ENCODE measurements at regions not wholly inside any gene's neighbourhood (a gene's known extent, or its start where the extent isn't known, plus 50 kb on each side); places are given as distances from the start of the nearest gene placed in this dataset.
"Not testable (repeated sequence)": the region's sequence is repeated elsewhere in the genome, so short reads cannot be mapped to it uniquely, and the experiment has no call there.

DNA sequence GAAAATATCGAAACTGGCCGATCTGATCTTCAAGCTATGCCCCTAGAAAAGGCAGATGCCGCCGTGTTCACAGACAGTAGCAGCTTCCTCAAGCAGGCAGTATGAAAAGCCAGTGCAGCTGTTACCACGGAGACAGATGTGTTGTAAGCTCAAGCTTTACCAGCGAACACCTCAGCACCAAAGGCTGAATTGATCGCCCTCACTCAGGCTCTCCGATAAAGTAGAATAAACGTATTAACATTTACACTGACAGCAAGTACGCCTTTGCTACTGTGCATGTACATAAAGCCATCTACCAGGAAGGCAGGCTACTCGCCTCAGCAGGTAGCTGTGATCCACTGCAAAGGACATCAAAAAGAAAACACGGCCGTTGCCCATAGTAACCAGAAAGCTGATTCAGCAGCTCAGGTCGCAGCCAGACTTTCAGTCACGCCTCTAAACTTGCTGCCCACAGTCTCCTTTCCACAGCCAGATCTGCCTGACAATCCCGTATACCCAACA, 122.8 kb upstream of the DEFB108B start:
- H3K4me3 ChIP-seq (replicated peaks in 1 of 3; ENCODE audit: insufficient read depth in 1 of 3, low read depth in 2 of 3, low read length in 3 of 3); H3K4me1 ChIP-seq (ENCODE audit: insufficient read depth, low read length); H4K20me1 ChIP-seq (ENCODE audit: insufficient read depth, low read length); H3K36me3 ChIP-seq (replicated peaks in 1 of 2; ENCODE audit: control insufficient read depth in 1 of 2, insufficient read depth in 2 of 2, low read length in 2 of 2); H3K9me3 ChIP-seq (ENCODE audit: low read length); H3K27ac ChIP-seq (ENCODE audit: extremely low read length, insufficient read depth, low read length); intact Hi-C loops (cut with micrococcal nuclease; ENCODE audit: unreplicated experiment); H2AFZ ChIP-seq (ENCODE audit: low read length); in situ Hi-C loops (cut with HindIII; ENCODE audit: extremely low pct_ligation_motif_present, low pct_unique_long_range_greater_than_20kb); H3K9ac ChIP-seq (ENCODE audit: insufficient read depth, low read depth, low read length); H3K4me2 ChIP-seq (ENCODE audit: low read depth, low read length); POLR2A ChIA-PET; ATAC-seq; H3K79me2 ChIP-seq (ENCODE audit: insufficient read depth, low read length); BruUV-seq (replicated peaks); H3K27me3 ChIP-seq (ENCODE audit: control insufficient read depth in 1 of 2, insufficient read depth in 2 of 2, low read length in 2 of 2); FAIRE-seq; DNase-seq (ENCODE audit: low spot score); CTCF ChIA-PET (ENCODE audit: low intra/inter-chr PET ratio, low total read pairs): not testable (repeated sequence)
- TF ChIP-seq MAFK (conservative IDR thresholded peaks at IDR 0.05 in 1 of 2, IDR thresholded peaks at IDR 0.05 in 1 of 2; ENCODE audit: low read length in 2 of 2) (peak; percentile 49 to 62; a peak in 3 of 4 replicates), MAFF (IDR thresholded peaks at IDR 0.05; ENCODE audit: low read depth, low read length) (peak; percentile 69), RFX3 (CRISPR knock-in tag; IDR thresholded peaks at IDR 0.05) (peak; percentile 68)
- 1% methylated on average over 12 of the region's 16 CpGs for WGBS (ENCODE audit: low lambda C conversion rate)

DNA sequence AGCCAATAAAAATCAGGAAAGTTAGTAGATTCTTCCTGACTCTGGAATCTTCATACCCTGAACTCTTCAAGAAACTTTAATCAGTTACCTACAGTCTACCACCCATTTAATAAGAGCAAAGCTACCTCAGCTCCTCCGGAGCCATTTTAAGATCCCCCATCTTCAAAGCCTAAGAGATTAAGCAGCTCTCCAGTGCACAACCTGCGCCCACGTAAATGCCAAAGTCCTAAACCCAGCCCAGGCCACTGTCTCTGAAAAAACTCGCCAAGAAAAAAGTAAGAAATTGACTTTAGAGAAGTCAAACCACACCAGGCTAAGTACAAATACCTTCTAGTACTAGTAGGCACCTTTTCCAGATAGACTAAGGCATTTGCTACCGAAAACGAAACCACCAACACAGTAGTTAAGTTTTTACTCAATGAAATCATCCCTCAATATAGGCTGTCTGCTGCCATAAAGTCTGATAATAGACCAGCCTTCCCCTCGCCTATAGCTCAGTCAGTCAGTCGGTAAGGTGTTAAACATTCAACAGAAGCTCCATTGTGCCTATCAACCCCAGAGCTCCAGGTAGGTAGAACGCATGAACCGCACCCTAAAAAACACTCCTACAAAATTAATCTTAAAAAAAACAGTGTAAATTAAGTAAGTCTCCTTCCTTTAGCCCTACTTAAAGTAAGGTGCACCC, 122.2 kb upstream of the DEFB108B start:
- ATAC-seq; intact Hi-C loops (cut with micrococcal nuclease; ENCODE audit: unreplicated experiment); BruUV-seq (replicated peaks); CTCF ChIA-PET (ENCODE audit: low intra/inter-chr PET ratio, low total read pairs); H3K79me2 ChIP-seq (ENCODE audit: insufficient read depth, low read length); H3K4me1 ChIP-seq (ENCODE audit: insufficient read depth, low read length); H3K9me3 ChIP-seq (ENCODE audit: low read length); H3K27me3 ChIP-seq (ENCODE audit: control insufficient read depth in 1 of 2, insufficient read depth in 2 of 2, low read length in 2 of 2); H3K9ac ChIP-seq (ENCODE audit: insufficient read depth, low read depth, low read length); H3K36me3 ChIP-seq (replicated peaks in 1 of 2; ENCODE audit: control insufficient read depth in 1 of 2, insufficient read depth in 2 of 2, low read length in 2 of 2); H2AFZ ChIP-seq (ENCODE audit: low read length); H4K20me1 ChIP-seq (ENCODE audit: insufficient read depth, low read length); FAIRE-seq; H3K4me2 ChIP-seq (ENCODE audit: low read depth, low read length); POLR2A ChIA-PET; H3K27ac ChIP-seq (ENCODE audit: extremely low read length, insufficient read depth, low read length); H3K4me3 ChIP-seq (replicated peaks in 1 of 3; ENCODE audit: insufficient read depth in 1 of 3, low read depth in 2 of 3, low read length in 3 of 3); in situ Hi-C loops (cut with HindIII; ENCODE audit: extremely low pct_ligation_motif_present, low pct_unique_long_range_greater_than_20kb); DNase-seq (ENCODE audit: low spot score): not testable (repeated sequence)
- 33% methylated on average over 10 of the region's 10 CpGs for WGBS (ENCODE audit: low lambda C conversion rate)

- H3K27me3 ChIP-seq (ENCODE audit: control insufficient read depth in 1 of 2, insufficient read depth in 2 of 2, low read length in 2 of 2); H4K20me1 ChIP-seq (ENCODE audit: insufficient read depth, low read length); H3K9ac ChIP-seq (ENCODE audit: insufficient read depth, low read depth, low read length); POLR2A ChIA-PET; ATAC-seq; H3K27ac ChIP-seq (ENCODE audit: extremely low read length, insufficient read depth, low read length); H3K36me3 ChIP-seq (replicated peaks in 1 of 2; ENCODE audit: control insufficient read depth in 1 of 2, insufficient read depth in 2 of 2, low read length in 2 of 2); H3K4me3 ChIP-seq (replicated peaks in 1 of 3; ENCODE audit: insufficient read depth in 1 of 3, low read depth in 2 of 3, low read length in 3 of 3); H3K4me1 ChIP-seq (ENCODE audit: insufficient read depth, low read length); H3K79me2 ChIP-seq (ENCODE audit: insufficient read depth, low read length); BruUV-seq (replicated peaks); H3K9me3 ChIP-seq (ENCODE audit: low read length); H2AFZ ChIP-seq (ENCODE audit: low read length); CTCF ChIA-PET (ENCODE audit: low intra/inter-chr PET ratio, low total read pairs); DNase-seq (ENCODE audit: low spot score); FAIRE-seq; intact Hi-C loops (cut with micrococcal nuclease; ENCODE audit: unreplicated experiment); in situ Hi-C loops (cut with HindIII; ENCODE audit: extremely low pct_ligation_motif_present, low pct_unique_long_range_greater_than_20kb); H3K4me2 ChIP-seq (ENCODE audit: low read depth, low read length): not testable (repeated sequence)
- 16% methylated on average over 2 of the region's 2 CpGs for WGBS (ENCODE audit: low lambda C conversion rate)
These were observed 120.7 kb upstream of the DEFB108B start for GRCh38 chr11:71712350-71712749.

DNA sequence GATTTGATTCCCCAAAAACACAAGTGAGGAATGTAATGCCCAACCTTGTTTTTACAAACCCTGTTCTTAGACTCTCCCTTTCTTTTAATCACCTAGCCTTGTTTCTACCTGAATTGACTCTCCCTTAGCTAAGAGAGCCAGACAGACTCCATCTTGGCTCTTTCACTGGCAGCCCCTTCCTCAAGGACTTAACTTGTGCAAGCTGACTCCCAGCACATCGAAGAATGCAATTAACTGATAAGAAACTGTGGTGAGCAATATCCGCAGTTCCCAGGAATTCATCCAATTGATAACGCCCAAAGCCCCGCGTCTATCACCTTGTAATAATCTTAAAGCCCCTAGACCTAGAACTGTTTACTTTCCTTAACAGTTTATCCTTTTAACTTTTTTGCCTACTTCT, 120.2 kb upstream of the DEFB108B start:
- H3K27ac ChIP-seq (ENCODE audit: extremely low read length, insufficient read depth, low read length); BruUV-seq (replicated peaks); H3K27me3 ChIP-seq (ENCODE audit: control insufficient read depth in 1 of 2, insufficient read depth in 2 of 2, low read length in 2 of 2); ATAC-seq; in situ Hi-C loops (cut with HindIII; ENCODE audit: extremely low pct_ligation_motif_present, low pct_unique_long_range_greater_than_20kb); intact Hi-C loops (cut with micrococcal nuclease; ENCODE audit: unreplicated experiment); H3K9me3 ChIP-seq (ENCODE audit: low read length); DNase-seq (ENCODE audit: low spot score); H4K20me1 ChIP-seq (ENCODE audit: insufficient read depth, low read length); H3K9ac ChIP-seq (ENCODE audit: insufficient read depth, low read depth, low read length); H2AFZ ChIP-seq (ENCODE audit: low read length); H3K4me1 ChIP-seq (ENCODE audit: insufficient read depth, low read length); H3K79me2 ChIP-seq (ENCODE audit: insufficient read depth, low read length); H3K36me3 ChIP-seq (replicated peaks in 1 of 2; ENCODE audit: control insufficient read depth in 1 of 2, insufficient read depth in 2 of 2, low read length in 2 of 2); POLR2A ChIA-PET; CTCF ChIA-PET (ENCODE audit: low intra/inter-chr PET ratio, low total read pairs); FAIRE-seq; H3K4me3 ChIP-seq (replicated peaks in 1 of 3; ENCODE audit: insufficient read depth in 1 of 3, low read depth in 2 of 3, low read length in 3 of 3); H3K4me2 ChIP-seq (ENCODE audit: low read depth, low read length): not testable (repeated sequence)
- WGBS (ENCODE audit: low lambda C conversion rate) = 56% methylated on average over 5 of the region's 5 CpGs

Data from HepG2 (cell line).